KBM-7 (cell line): ENCODE measurements at regions not wholly inside any gene's neighbourhood (a gene's known extent, or its start where the extent isn't known, plus 50 kb on each side); places are given as distances from the start of the nearest gene placed in this dataset.

ENCODE experiments used
- DNase-seq: peaks from one replicate; pipeline ENCODE4 v3.0.0-alpha.2; 2015
- in situ Hi-C: fragments of 300-500 bp; cut with MboI; formaldehyde crosslinking; loops from 2 replicates; pipeline ENCODE4 v1.14.3; 2020; ENCODE audit warnings: low sequenced_read_pairs, low pct_unique_long_range_greater_than_20kb, mixed read lengths

DNA sequence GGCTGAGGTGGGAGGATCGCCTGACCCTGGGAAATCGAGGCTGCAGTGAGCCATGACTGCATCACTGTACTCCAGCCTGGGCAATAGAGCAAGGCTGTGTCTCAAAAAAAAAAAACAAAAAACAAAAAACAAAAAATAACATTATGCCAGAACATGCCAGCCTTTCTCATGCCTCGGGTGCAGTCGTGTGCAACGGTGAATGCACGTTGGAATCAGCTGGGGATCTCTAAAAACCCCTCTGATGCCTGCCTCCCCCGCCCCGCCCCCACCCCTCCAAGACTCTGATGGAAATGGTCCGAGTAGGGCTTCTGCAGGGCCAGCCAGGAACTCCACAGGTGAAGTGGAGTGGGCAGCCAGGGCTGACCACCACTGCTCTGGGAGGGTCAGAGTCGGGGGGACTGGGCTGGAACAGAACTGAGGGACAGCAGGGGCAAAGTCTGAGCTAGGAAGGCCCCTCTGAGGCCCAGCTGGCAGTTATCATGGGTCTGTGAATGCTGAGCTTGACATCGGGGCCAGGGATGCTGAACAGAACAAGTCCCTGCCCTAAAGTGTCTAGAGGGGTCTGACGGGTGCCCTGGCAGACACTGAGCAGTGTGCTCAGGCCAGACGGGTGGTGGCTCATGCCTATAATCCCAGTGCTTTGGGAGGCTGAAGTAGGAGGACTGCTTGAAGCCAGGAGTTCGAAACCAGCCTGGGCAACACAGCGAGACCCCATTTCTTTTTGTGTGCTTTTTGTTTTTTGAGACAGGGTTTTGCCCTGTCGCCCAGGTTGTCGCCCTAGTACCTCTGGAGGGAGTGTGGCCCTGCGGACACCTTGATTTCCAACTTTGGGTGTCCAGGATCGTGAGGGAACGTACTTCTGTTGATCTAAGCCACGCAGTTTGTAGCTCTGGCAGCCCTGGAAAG lies 193.4 kb upstream of the GSE1 start:
- DNase-seq, result no peak
- in situ Hi-C loops, result no loop called here

DNA sequence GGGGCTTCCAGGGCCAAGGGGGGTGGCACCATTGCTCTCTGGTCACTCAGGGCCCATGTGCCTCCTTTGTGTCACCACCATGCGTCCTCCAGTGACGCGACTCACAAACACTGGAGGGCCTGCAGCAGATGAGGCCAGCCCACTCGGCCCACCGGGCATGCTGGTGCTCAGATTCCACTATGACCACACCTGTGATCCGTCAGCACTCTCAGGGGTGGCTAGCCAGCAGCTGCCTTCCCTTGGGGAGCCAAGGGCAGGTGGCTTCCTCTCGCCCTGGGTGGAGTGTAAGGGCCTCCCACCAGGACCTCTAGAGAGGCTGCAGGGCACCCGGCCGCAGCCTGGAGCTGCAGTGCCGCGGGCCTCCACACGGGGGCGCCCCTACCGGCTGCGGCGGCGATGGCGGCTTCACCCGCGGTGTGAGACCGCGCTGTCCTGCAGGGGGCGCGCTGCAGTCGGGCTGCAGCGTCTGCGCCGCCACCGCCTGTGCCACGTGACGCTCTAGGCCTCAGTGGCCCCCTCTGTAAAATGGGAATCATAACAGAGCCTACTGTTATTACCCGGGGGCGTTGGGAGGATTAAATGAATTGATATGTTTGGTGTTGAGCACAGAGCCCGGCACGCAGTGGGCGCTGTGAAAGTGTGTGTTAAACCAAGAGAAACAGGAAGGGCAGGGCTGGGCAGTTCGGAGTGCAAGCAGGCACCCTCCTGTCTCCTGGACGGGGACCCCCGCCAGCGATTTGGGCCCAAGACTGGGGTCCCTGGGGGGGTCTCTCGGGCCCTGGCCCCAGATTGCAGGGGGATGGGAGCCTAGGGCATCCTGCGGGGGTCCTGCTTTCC lies 192.4 kb upstream of the GSE1 start:
- in situ Hi-C loops, result no loop called here
- peak; percentile 84 for DNase-seq

DNA sequence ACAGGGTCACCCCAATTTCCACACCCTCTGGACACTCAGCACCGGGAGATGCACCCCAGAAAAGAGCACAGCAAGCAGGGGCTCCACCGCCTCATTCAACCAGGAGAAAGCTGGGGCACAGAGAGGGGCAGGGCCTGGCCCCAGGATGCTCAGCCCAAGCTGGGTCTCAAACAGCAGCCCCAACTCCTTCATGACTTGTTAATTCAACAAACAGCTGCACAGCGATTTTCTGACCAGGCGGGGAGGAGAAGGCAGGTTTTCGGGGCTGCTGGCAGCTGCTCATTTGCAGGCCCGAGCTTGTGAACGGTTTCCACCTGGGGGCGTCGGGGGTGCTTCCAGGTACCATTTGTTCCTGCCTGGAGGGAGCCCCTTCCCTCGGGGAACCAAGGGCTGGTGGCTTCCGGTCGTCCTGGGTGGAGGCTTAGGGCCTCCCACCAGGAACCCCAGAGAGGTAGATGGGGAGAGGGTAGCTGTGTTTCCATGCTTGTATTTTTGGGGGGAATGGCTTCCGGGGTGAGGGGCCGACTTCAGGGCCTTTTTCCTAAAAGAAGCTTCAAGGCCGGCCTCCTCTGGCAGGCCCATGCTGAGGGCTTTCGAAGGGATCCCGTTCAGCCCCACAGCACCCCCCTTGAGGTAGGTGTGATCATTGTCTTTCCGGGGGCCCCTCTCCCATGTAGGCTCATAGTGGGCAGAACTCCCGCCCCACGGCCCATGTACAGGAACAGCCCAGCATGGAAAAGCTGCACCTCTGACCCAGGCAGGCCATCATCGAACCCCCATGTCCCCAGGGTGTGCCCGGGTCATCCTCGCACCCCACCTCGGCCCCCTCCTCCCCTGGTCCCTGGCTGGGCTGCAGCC lies 191.6 kb upstream of the GSE1 start:
- in situ Hi-C loops, result no loop called here
- DNase-seq, result no peak

DNA sequence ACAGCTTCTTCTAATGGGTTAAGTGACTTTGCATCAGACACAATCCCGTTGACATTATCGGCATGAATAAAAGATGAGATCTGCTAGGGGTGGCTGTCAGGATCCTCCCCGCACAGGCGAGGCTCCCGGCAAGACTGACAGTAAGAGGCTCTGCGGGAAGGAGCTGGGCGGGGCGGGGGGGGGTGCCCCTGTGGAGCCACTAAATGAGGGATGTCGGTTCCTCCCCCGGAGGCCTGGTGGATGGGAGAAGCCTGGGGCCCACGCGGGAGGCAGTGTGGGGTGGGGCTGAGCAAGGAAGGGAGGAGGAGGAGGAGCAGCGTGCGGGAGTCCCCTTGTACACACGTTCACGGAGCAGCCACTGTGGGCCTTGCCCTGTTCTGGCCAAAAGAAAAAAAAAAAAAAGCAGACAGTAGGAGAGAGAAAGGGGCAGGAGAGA lies 190.9 kb upstream of the GSE1 start:
- no peak for DNase-seq
- in situ Hi-C loops, result no loop called here

DNA sequence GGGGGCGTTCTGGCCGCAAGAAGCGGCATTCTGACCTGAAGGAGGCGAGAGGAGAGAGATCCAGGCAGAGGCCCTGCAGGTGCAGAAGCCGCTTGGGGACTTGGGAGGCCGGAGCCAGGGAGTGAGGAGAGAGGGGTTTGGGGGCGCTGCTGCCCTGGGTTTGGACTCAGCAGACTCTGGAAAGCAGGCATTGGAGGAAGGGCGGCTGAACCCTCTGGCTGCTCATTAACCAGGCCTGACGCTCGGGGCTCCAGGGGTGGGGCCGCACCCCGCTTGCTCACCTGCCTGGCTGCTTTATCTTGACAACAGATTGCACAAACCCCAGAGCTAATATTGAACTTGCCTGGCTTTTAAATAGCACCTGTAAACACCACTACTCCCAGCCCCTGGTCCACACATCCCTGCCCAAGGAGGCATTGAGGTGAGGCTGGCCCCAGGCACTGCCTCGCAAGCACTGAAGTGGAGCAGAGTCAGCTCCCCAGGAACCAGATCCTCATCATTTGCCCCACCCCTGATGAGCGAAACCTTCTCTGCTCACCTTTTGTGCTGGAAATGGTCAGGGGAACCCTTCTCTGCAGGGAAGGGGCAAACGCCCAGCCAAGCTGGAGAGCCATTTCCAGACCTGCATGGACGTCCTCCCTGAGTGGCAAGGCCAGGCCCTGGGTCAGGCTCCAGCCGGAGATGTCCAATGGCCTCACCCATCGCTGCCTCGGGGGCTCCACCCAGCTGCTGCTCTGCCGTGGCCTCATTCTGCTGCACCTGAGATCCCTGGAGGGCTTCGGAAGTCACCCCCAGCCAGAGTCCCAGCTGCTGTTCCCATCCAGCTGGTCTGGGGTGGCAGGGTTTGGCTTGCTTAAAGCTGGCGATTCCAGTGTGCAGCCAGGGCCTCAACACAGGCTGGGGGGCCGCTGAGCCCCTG lies 190.2 kb upstream of the GSE1 start:
- in situ Hi-C loops, result no loop called here
- no peak for DNase-seq

DNA sequence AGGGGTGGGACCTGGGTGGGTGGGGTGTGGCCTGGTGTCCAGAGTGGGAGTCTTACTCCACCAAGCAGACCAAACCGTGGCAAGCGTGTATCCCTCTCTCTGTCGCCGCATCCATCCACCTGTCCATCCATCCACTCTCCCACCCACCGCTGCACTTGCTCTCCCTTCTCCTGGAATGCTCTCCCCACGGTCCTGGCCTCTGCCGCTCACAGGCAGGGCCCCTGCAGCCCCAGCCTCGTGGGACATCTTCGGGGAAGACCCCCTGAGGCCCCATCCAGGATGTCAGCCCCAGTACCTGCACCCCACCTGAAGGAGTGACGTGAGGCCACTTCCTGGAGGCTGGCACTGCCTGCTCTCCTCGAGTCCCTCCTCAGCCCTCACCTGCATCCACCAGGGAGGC lies 189.5 kb upstream of the GSE1 start:
- in situ Hi-C loops, result no loop called here
- no peak for DNase-seq

DNA sequence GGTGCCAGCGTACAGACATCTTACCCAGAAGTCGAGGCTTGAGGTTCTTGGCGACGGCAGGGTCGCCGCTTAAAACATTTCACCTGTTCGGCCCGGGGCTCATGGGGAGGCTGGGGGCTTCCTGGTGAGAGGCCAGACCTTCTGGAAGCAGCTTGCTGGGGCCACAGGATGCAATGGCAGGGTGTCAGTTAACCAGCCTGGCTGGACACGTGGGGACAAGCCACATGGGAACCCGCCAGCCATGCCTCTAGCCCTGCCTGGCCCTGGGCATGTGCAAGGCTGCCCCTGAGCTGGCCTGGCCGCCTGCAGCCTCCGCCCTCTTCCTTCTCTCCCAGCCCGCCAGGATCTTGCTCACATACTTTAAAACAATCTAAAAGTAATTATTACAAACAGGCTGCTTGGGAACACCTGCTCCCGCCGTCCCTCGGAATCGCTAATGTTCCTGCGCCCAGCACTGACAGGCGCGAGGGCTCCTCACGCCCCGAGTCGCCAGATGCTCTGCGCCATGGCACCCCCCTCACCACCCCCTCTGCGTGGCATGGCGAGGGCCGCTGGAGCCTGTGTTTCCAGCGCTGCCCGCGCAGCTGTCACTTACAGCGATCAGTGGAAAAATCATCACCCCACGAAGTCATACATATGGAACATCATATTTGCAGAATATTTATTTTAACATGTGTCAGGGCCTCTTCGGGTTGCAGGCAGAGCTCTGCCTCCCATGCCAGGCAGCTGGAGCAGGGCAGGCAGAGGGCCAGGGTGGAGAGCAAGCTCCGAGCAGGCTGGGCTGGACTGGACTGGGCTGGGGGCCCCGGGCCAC lies 188.7 kb upstream of the GSE1 start:
- in situ Hi-C loops, result no loop called here
- DNase-seq, result no peak

DNA sequence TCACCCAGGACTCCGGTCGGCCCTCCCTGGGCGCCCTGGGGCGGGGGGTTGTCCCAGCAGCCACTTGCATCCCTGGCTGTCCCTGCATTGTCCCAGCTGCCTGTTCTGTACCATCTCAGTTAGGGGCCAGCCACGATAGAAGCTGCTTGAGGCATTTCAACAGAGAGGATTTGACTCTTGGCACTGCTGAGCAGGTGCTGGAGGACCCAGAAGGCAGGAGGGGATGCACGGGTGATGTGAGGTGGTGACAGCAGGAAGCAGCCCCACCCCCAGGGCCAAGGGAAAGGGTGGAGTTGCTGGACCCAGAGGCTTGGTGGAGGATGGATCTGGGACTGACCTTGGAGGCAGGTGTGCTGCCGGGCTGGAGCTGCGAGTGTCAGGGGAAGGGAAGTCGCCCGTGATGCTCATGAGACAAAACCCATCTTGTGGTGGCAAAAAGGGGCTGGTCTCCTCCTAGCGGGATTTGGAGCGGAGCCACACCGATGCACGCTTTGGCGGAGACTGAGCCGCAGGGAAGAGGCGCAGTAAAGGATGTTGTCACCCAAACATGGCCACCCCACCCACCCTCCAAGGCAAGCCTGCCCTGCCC lies 188.0 kb upstream of the GSE1 start:
- DNase-seq, result no peak
- in situ Hi-C loops, result no loop called here

DNA sequence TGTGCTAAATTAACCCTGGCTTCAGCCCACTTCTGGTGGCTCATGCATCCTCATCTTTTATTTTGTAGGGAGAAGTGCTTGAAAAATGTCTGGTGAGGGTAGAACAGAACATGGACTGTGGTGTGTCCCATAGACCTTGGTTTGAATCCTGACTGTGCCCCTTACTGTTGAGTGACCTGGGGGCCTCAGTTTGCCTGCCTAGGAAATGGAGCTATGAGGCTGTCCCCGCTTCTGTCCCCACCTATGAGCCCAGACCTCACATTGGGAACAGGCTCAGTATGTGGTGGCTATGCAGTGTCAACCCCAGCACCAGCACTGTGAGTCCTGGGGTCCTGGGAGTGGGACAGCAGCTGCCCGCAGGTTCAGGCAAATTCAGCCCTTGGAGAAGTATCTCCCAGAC lies 186.3 kb upstream of the GSE1 start:
- DNase-seq, result no peak
- in situ Hi-C loops, result no loop called here

DNA sequence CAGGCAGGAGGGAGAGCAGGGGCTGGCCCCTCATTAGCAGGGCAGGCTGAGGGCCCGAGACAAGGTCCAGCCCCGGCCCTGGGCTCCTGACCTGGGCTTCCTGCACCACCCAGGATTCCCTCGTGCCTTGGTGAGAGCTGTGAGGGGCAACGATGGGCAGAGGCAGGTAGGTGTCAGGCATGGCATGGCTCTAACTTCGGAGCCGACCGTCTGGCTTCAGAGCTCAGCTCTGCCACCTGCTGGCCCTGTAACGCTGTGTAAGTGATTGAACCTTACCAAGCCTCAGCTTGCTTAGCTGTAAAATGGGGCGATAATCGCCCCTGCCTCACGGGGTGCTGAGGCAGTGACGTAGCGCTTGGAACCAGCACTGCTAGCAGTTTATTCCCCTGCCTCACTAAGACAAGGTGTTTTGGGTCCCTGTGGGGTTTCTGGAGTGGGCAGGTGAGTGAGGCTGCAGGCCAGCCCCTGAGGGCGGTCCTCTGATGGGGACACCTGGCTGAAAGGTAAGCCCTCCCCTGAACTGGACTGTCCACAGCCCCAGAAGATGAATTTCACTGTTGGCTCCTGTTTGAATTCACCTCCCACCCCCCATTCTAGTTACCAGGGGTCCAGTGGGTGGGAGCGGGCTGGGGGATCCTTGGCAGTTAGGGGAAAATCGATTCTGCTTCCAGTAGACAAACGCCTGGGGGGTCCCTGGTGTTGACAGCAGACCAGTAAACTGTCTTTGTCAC lies 184.8 kb upstream of the GSE1 start:
- DNase-seq, result peak; percentile 51
- in situ Hi-C loops, result no loop called here

DNA sequence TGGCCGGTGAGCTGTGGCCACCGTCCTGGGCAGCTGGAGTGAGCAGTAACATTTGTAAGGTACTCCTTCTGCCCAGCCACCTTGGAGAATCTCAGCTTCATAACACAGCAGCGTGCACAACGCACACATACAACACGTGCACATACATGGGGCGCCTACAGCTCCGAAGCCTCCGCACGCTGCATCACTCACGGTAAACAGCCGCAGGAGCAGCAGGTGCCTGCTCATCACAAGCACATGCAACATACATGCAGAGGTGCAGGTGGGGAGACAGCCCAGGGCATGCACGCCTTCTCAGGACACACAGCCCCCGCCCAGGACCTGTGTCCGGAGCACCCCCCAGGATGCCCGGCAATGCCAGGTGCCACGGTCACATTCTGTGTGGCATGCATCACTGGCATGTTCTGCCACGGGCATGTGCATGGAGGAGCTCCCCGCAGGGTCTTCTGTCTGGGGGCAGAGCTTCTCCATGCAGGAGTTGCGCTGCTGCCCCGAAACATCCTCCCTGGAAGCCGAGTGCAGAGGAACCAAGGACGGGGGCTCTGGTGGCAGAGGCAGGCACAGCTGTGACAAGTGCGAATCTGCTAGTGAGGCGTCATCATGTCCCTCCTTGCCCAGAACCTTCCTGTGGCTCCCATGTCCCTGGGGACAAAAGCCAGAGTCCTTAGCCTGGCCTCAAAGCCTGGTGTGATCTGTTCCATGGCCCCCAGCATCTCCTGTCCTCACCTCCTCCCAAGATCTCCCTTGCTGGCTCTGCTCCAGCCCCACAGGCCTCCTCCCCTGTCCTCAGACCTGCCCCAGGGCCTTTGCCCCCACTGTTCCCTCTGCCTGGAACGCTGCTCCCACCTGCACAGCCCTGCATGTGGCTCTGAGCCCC lies 184.0 kb upstream of the GSE1 start:
- in situ Hi-C loops, result no loop called here
- no peak for DNase-seq

DNA sequence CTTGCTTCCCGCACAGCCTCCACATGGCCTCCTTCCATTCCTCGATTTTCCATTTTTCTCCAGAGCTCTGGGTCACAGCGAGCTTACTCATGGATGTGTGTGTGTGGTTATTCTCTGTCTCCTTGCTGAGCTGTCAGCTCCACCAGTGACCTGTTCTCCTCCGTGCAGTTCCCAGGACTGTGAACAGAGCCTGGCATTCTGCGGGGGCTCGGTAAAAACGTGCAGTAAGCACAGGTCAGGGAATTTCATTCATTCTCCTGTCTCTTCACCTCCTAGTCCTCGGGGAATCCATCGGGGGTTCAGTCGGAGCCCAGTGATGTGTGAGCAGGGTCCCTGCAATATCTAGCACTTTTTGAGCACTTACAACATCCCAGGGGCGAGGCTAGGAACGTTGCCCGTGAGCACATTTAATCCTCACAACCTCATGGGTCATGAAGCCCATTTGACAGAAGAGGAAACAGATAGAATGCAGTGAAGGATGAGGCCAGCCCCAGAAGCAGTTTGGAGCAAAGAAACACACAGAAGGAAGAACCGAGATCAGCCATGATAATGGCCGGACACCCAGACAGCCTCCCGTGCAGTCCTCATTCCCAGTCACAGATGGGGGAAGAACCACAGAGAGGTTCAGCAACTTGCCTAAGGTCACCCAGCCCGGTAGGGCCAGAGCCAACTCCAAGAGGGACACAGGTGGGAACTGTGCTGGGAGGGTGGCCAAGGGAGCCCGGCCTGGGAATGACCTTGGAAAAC lies 183.2 kb upstream of the GSE1 start:
- in situ Hi-C loops, result no loop called here
- DNase-seq, result no peak

DNA sequence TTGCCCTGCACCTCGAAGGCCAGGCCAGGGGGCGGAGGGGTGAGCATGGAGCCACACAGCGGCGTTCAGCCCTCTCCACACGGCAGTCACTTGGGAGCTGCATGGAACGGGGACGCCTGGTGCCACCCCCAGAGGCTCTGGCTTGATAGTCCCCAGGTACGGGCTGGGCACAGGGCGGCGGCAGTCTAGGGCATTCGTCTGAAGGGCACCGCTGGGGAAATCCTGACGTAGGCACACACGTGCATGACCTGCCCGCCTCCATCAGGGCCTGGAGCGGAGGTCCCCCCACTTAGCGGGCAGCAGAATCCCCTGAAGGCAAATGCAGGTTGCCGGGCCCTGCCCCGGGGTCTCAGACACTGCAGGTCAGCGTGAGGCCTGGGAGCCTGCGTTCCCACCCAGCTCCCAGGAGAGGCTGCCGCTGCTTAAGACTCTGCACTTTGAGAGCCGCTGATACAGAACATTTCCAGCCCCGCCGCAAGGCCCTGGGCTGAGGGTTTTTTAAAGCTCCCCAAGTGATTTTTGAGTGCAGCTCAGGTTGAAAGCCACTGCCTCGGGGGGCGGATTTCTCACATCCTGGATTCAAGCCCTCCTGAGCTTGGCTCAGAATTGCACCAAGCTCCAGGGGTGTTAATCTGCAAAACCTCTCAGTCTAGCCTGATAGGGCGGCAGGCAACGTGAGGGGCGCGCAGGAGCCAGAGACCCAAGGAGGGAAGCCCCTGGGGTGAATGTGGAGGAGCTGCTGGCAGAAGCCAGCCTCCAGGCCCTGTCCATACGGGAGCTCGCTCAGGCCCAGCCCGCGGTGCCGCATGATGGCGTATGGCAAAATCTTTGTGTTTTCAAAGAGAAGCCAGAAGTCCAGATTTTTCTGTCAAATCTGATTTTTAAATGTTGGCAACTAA lies 182.3 kb upstream of the GSE1 start:
- DNase-seq, result no peak
- in situ Hi-C loops, result no loop called here

DNA sequence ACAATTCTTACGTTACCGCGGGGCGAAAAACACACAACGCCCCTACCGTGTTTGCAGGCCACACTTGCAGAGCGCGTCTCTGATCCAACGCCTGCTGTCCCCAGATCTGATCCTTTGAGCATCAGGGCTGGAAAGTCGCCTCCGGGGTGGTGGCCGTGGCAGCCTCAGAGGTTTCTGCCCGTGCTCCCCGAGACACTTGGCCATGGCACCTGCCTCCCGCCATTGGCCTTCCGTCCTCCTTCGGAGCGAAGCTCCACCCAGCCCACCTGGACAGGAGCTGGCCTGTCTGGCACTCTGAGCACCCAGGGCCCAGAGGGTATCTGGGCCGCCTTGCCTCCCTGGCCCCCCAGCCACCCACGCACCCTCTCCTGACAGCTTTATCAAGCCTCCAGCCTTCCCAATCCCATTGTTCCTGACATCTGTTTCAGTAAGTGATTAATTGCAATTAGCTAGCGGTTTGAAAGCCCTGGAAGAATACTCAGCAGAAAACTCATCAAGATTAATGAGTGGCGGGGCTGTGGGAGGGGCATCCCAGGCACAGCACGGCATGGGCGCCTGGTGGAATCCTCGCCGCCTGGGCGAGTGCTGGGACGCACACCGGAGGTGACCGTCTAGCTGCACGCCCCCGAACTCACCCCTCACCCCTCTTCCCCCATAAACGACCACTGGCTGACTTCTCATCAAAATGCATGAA lies 181.5 kb upstream of the GSE1 start:
- DNase-seq, result no peak
- in situ Hi-C loops, result no loop called here
